ENCODE measurements at regions not wholly inside any gene's neighbourhood (a gene's known extent, or its start where the extent isn't known, plus 50 kb on each side); places are given as distances from the start of the nearest gene placed in this dataset.

- Histone ChIP-seq H3K4me2 (ENCODE audit: low read depth, low read length, poor library complexity, severe bottlenecking) (no peak overlapping the region), H3K9me3 (ENCODE audit: insufficient read depth, low read length) (no peaks in the 10 kb centered on the region), H3K27me3 (ENCODE audit: low read length) (no peaks in the 10 kb centered on the region), H2AFZ (ENCODE audit: low read depth, low read length, severe bottlenecking) (no peak overlapping the region), H3F3A (ENCODE audit: insufficient read depth) (no peaks in the 10 kb centered on the region), H3K79me2 (ENCODE audit: insufficient read depth, low read length) (no peaks in the 10 kb centered on the region), H3K4me3 (ENCODE audit: insufficient read depth, low read length, poor library complexity, severe bottlenecking) (no peak overlapping the region), H3K9me2 (replicated peaks; ENCODE audit: insufficient read depth, low read length) (no peaks in the 10 kb centered on the region), H3K27ac (ENCODE audit: low read depth, low read length) (no peak overlapping the region), H3K36me3 (ENCODE audit: low read length) (no peaks in the 10 kb centered on the region), H4K20me1 (ENCODE audit: low read depth, low read length) (no peaks in the 10 kb centered on the region), H3K9ac (ENCODE audit: low read length) (no peak overlapping the region)
- TF ChIP-seq CTCF (IDR thresholded peaks at IDR 0.05; ENCODE audit: insufficient read depth, low read length, poor library complexity, severe bottlenecking) (peak; percentile 24), EZH2phosphoT487 (conservative IDR thresholded peaks at IDR 0.05; ENCODE audit: low read length) (no peak)
These were observed 799.8 kb downstream of the NSUN3 start for GRCh38 chr3:94862703-94863102.

- TF ChIP-seq EZH2phosphoT487 (conservative IDR thresholded peaks at IDR 0.05; ENCODE audit: low read length) (no peak), CTCF (IDR thresholded peaks at IDR 0.05; ENCODE audit: insufficient read depth, low read length, poor library complexity, severe bottlenecking) (no peak)
- H3K27me3 ChIP-seq (ENCODE audit: low read length) = no peaks in the 10 kb centered on the region
- H3F3A ChIP-seq (ENCODE audit: insufficient read depth) = no peaks in the 10 kb centered on the region
- no peaks in the 10 kb centered on the region for H3K9me2 ChIP-seq (replicated peaks; ENCODE audit: insufficient read depth, low read length)
- no peak overlapping the region for H3K4me3 ChIP-seq (ENCODE audit: insufficient read depth, low read length, poor library complexity, severe bottlenecking)
- H3K9me3 ChIP-seq (ENCODE audit: insufficient read depth, low read length) = peaks cover 6% of the 10 kb centered on the region; the same call in 1 of the 2 replicates
- no peak overlapping the region for H3K27ac ChIP-seq (ENCODE audit: low read depth, low read length)
- H2AFZ ChIP-seq (ENCODE audit: low read depth, low read length, severe bottlenecking) = no peak overlapping the region
- H3K79me2 ChIP-seq (ENCODE audit: insufficient read depth, low read length) = no peaks in the 10 kb centered on the region
- no peaks in the 10 kb centered on the region for H3K36me3 ChIP-seq (ENCODE audit: low read length)
- no peak overlapping the region for H3K4me2 ChIP-seq (ENCODE audit: low read depth, low read length, poor library complexity, severe bottlenecking)
- no peak overlapping the region for H3K9ac ChIP-seq (ENCODE audit: low read length)
- H4K20me1 ChIP-seq (ENCODE audit: low read depth, low read length) = no peaks in the 10 kb centered on the region
These were observed 806.2 kb downstream of the NSUN3 start for GRCh38 chr3:94869059-94869547.

- no peak overlapping the region for H3K9ac ChIP-seq (ENCODE audit: low read length)
- no peaks in the 10 kb centered on the region for H4K20me1 ChIP-seq (ENCODE audit: low read depth, low read length)
- no peak overlapping the region for H3K4me3 ChIP-seq (ENCODE audit: insufficient read depth, low read length, poor library complexity, severe bottlenecking)
- H3K36me3 ChIP-seq (ENCODE audit: low read length) = no peaks in the 10 kb centered on the region
- H3F3A ChIP-seq (ENCODE audit: insufficient read depth) = no peaks in the 10 kb centered on the region
- TF ChIP-seq CTCF (IDR thresholded peaks at IDR 0.05; ENCODE audit: insufficient read depth, low read length, poor library complexity, severe bottlenecking) (no peak), EZH2phosphoT487 (conservative IDR thresholded peaks at IDR 0.05; ENCODE audit: low read length) (no peak)
- no peak overlapping the region for H3K4me2 ChIP-seq (ENCODE audit: low read depth, low read length, poor library complexity, severe bottlenecking)
- H3K27me3 ChIP-seq (ENCODE audit: low read length) = no peaks in the 10 kb centered on the region; the same call in 1 of the 2 replicates
- H3K9me3 ChIP-seq (ENCODE audit: insufficient read depth, low read length) = peaks cover 11% of the 10 kb centered on the region; the same call in 1 of the 2 replicates
- H3K79me2 ChIP-seq (ENCODE audit: insufficient read depth, low read length) = no peaks in the 10 kb centered on the region
- H3K9me2 ChIP-seq (replicated peaks; ENCODE audit: insufficient read depth, low read length) = no peaks in the 10 kb centered on the region
- H2AFZ ChIP-seq (ENCODE audit: low read depth, low read length, severe bottlenecking) = no peak overlapping the region
- no peak overlapping the region for H3K27ac ChIP-seq (ENCODE audit: low read depth, low read length)
These were observed 810.9 kb downstream of the NSUN3 start for GRCh38 chr3:94873751-94874150.
